H9 (cell line): ENCODE measurements at regions not wholly inside any gene's neighbourhood (a gene's known extent, or its start where the extent isn't known, plus 50 kb on each side); places are given as distances from the start of the nearest gene placed in this dataset.

Experiments used
- DNase-seq: peaks from one replicate; pipeline ENCODE4 v3.0.0-alpha.2; 2017
- H2AFZ ChIP-seq: one replicate; pipeline ENCODE4 v1.6.1; 2013; ENCODE audit warnings: mild to moderate bottlenecking, low read length, control low read depth, moderate library complexity
- H2AK5ac ChIP-seq: 2 replicates; pipeline ENCODE4 v1.6.1; 2013; ENCODE audit warnings: low read length, control low read depth, mixed read lengths; ENCODE audit not compliant: insufficient read length
- H2BK120ac ChIP-seq: one replicate; pipeline ENCODE4 v1.6.1; 2013; ENCODE audit warnings: low read depth, mild to moderate bottlenecking, low read length, control low read depth, inconsistent platforms; ENCODE audit not compliant: poor library complexity, severe bottlenecking
- H2BK12ac ChIP-seq: 2 replicates; pipeline ENCODE4 v1.6.1; 2013; ENCODE audit warnings: low read length, control low read depth, mixed read lengths, low read depth; ENCODE audit not compliant: insufficient read length
- H2BK15ac ChIP-seq: 2 replicates; pipeline ENCODE4 v1.6.1; 2013; ENCODE audit warnings: low read depth, low read length, control low read depth
- H2BK20ac ChIP-seq: one replicate; pipeline ENCODE4 v1.6.1; 2013; ENCODE audit warnings: low read depth, mild to moderate bottlenecking, low read length, control low read depth, inconsistent platforms; ENCODE audit not compliant: poor library complexity, severe bottlenecking
- H2BK5ac ChIP-seq: 2 replicates; pipeline ENCODE4 v1.6.1; 2013; ENCODE audit warnings: low read length, control low read depth, mixed read lengths; ENCODE audit not compliant: insufficient read length
- H3K14ac ChIP-seq: 2 replicates; pipeline ENCODE4 v1.6.1; 2013; ENCODE audit warnings: low read length, control low read depth; ENCODE audit not compliant: insufficient read depth
- H3K18ac ChIP-seq: 2 replicates; pipeline ENCODE4 v1.6.1; 2013; ENCODE audit warnings: low read depth, mild to moderate bottlenecking, mixed read lengths, low read length, control low read depth; ENCODE audit not compliant: insufficient read length
- H3K23ac ChIP-seq: 2 replicates; pipeline ENCODE4 v1.6.1; 2013; ENCODE audit warnings: low read length, control low read depth, mixed read lengths, low read depth; ENCODE audit not compliant: insufficient read length
- H3K23me2 ChIP-seq: 2 replicates; pipeline ENCODE4 v1.6.1; 2013; ENCODE audit warnings: low read depth, mild to moderate bottlenecking, mixed read lengths, low read length, control low read depth; ENCODE audit not compliant: insufficient read length, poor library complexity, severe bottlenecking
- H3K27ac ChIP-seq: 2 replicates; pipeline ENCODE4 v1.5.1; 2013; ENCODE audit warnings: low read length, control low read depth, mixed read lengths, low read depth; ENCODE audit not compliant: insufficient read length
- H3K27me3 ChIP-seq: 2 replicates; pipeline ENCODE4 v1.6.1; 2013; ENCODE audit warnings: low read length, control low read depth, inconsistent platforms; ENCODE audit not compliant: insufficient read depth
- H3K4ac ChIP-seq: 2 replicates; pipeline ENCODE4 v1.6.1; 2013; ENCODE audit warnings: low read depth, mild to moderate bottlenecking, control low read depth, inconsistent platforms, low read length, moderate library complexity
- H3K4me1 ChIP-seq: 2 replicates; pipeline ENCODE4 v1.6.1; 2013; ENCODE audit warnings: low read length, control low read depth, inconsistent platforms; ENCODE audit not compliant: insufficient read depth
- H3K4me2 ChIP-seq: 2 replicates; pipeline ENCODE4 v1.6.1; 2013; ENCODE audit warnings: low read length, control low read depth, mixed read lengths; ENCODE audit not compliant: insufficient read length, insufficient read depth
- H3K56ac ChIP-seq: 2 replicates; pipeline ENCODE4 v1.6.1; 2013; ENCODE audit warnings: low read depth, mild to moderate bottlenecking, mixed read lengths, low read length, control low read depth; ENCODE audit not compliant: insufficient read length
- H3K79me1 ChIP-seq: 2 replicates; pipeline ENCODE4 v1.6.1; 2013; ENCODE audit warnings: low read depth, mild to moderate bottlenecking, moderate library complexity, low read length, control low read depth, inconsistent platforms; ENCODE audit not compliant: insufficient read depth, poor library complexity, severe bottlenecking
- H3K79me2 ChIP-seq: 2 replicates; pipeline ENCODE4 v1.6.1; 2013; ENCODE audit warnings: low read length, control low read depth, inconsistent platforms; ENCODE audit not compliant: insufficient read depth
- H3K9ac ChIP-seq: 2 replicates; pipeline ENCODE4 v1.6.1; 2013; ENCODE audit warnings: low read length, control low read depth, mixed read lengths; ENCODE audit not compliant: insufficient read length; ENCODE audit errors: extremely low read depth
- H3K9me3 ChIP-seq: one replicate; pipeline ENCODE4 v1.6.1; 2013; ENCODE audit warnings: low read depth, low read length, inconsistent platforms; ENCODE audit not compliant: control insufficient read depth
- H3T11ph ChIP-seq: one replicate; pipeline ENCODE4 v1.6.1; 2013; ENCODE audit warnings: mild to moderate bottlenecking, low read length, control low read depth, inconsistent platforms
- H4K20me1 ChIP-seq: one replicate; pipeline ENCODE4 v1.6.1; 2013; ENCODE audit not compliant: control insufficient read depth, insufficient read length, insufficient read depth
- H4K5ac ChIP-seq: 2 replicates; pipeline ENCODE4 v1.6.1; 2013; ENCODE audit warnings: low read depth, mild to moderate bottlenecking, mixed read lengths, low read length, control low read depth; ENCODE audit not compliant: insufficient read length
- H4K8ac ChIP-seq: replicated peaks from 2 replicates; pipeline ENCODE4 v1.6.1; 2013; ENCODE audit warnings: low read length, control low read depth, mixed read lengths, low read depth; ENCODE audit not compliant: insufficient read length
- H4K91ac ChIP-seq: 2 replicates; pipeline ENCODE4 v1.6.1; 2013; ENCODE audit warnings: low read depth, mild to moderate bottlenecking, moderate library complexity, mixed read lengths, low read length, control low read depth; ENCODE audit not compliant: insufficient read length
- H3K27ac Mint-ChIP-seq, 3 experiments: 2 replicates in 2 of 3; 3 replicates in 1 of 3; pipeline ENCODE4 v1.8.0; 2020 to 2021; ENCODE audit warnings: mixed read lengths in 3 of 3, mild to moderate bottlenecking in 1 of 3, moderate library complexity in 1 of 3
- H3K27me3 Mint-ChIP-seq: 2 replicates; pipeline ENCODE4 v1.8.0; 2021; ENCODE audit warnings: low read depth, mild to moderate bottlenecking, moderate library complexity, mixed read lengths
- H3K36me3 Mint-ChIP-seq, 3 experiments: 2 replicates in 2 of 3; 3 replicates in 1 of 3; pipeline ENCODE4 v1.8.0; 2020 to 2021; ENCODE audit warnings: low read depth in 3 of 3, mixed read lengths in 3 of 3; ENCODE audit not compliant: insufficient read depth in 1 of 3
- H3K4me1 Mint-ChIP-seq, 2 experiments: 2 replicates each; pipeline ENCODE4 v1.8.0; 2020; ENCODE audit warnings: mixed read lengths in 2 of 2
- H3K4me3 Mint-ChIP-seq, 2 experiments: 2 replicates in 1 of 2; 3 replicates in 1 of 2; pipeline ENCODE4 v1.8.0; 2020 to 2021; ENCODE audit warnings: mild to moderate bottlenecking in 2 of 2, mixed read lengths in 2 of 2, moderate library complexity in 1 of 2
- H3K9me3 Mint-ChIP-seq, 2 experiments: 2 replicates in 1 of 2; 3 replicates in 1 of 2; pipeline ENCODE4 v1.8.0; 2020; ENCODE audit warnings: mild to moderate bottlenecking in 2 of 2, mixed read lengths in 2 of 2, moderate library complexity in 1 of 2
- WGBS: extraction: QIAGEN DNeasy Blood & Tissue Kit; methylation state at CpG from one replicate; pipeline ENCODE4 v1.1.7; 2013; ENCODE audit warnings: missing lambda C conversion rate, low lambda C conversion rate, mixed read lengths; ENCODE audit not compliant: insufficient read length; ENCODE audit errors: extremely low coverage; 5-methylcytosine and 5-hydroxymethylcytosine counted together
- TF ChIP-seq, protein P1 (sequence below): fragments of 200-600 bp; sonication (generic); conservative IDR thresholded peaks from 3 replicates; pipeline ENCODE4 v1.8.0; 2021; ENCODE audit warnings: antibody characterized with exemption, mild to moderate bottlenecking

DNA sequence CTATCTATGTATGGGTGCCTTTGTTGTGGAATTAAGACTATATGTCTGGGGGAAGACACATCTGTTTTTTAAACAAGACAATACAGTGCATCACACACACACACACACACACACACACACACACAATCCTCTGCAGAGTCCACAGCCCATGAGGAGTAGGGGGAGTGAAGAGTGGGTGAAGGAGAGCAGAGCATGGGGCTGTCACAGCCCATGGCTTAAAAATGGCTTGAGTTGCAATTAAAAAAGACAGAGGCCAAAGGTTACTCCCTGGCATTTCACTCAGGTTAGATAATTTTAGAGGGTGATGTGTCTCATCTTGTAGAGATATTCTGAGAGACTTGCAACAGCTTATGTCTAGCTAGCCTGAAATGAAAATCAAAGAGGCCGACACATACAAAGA lies 176.5 kb upstream of the PLXNA2 start:
- Histone ChIP-seq H2BK15ac (no peak overlapping the region), H3K23ac (no peak overlapping the region), H3K4me1 (peaks cover 4% of the 10 kb centered on the region; the same call in 1 of the 2 replicates), H2AK5ac (no peak overlapping the region), H3K23me2 (no peaks in the 10 kb centered on the region), H3K4ac (no peak overlapping the region), H3K79me2 (no peaks in the 10 kb centered on the region), H2AFZ (no peak overlapping the region), H4K8ac (no peak overlapping the region), H4K20me1 (no peaks in the 10 kb centered on the region), H3K18ac (no peak overlapping the region), H4K5ac (no peak overlapping the region), H3K27ac (no peak overlapping the region), H3K4me2 (no peak overlapping the region), H3T11ph (no peak overlapping the region), H3K27me3 (no peaks in the 10 kb centered on the region), H2BK12ac (no peak overlapping the region), H2BK120ac (no peak overlapping the region), H2BK20ac (no peak overlapping the region), H3K9me3 (no peaks in the 10 kb centered on the region), H3K14ac (no peak overlapping the region), H2BK5ac (no peak overlapping the region), H3K79me1 (no peaks in the 10 kb centered on the region), H4K91ac (no peak overlapping the region), H3K56ac (no peak overlapping the region), H3K9ac (no peak overlapping the region)
- H3K4me3 Mint-ChIP-seq, result no peak overlapping the region
- no peaks in the 10 kb centered on the region; the same call in 1 of the 2 replicates for H3K27me3 Mint-ChIP-seq
- no CpG with 5 or more reads among the region's 1 CpG for WGBS
- TF ChIP-seq, protein P1, sequence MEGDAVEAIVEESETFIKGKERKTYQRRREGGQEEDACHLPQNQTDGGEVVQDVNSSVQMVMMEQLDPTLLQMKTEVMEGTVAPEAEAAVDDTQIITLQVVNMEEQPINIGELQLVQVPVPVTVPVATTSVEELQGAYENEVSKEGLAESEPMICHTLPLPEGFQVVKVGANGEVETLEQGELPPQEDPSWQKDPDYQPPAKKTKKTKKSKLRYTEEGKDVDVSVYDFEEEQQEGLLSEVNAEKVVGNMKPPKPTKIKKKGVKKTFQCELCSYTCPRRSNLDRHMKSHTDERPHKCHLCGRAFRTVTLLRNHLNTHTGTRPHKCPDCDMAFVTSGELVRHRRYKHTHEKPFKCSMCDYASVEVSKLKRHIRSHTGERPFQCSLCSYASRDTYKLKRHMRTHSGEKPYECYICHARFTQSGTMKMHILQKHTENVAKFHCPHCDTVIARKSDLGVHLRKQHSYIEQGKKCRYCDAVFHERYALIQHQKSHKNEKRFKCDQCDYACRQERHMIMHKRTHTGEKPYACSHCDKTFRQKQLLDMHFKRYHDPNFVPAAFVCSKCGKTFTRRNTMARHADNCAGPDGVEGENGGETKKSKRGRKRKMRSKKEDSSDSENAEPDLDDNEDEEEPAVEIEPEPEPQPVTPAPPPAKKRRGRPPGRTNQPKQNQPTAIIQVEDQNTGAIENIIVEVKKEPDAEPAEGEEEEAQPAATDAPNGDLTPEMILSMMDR, result no peak
- no peak for DNase-seq
- no peaks in the 10 kb centered on the region for H3K9me3 Mint-ChIP-seq
- H3K36me3 Mint-ChIP-seq, result no peaks in the 10 kb centered on the region
- H3K27ac Mint-ChIP-seq, result no peak overlapping the region
- H3K4me1 Mint-ChIP-seq, result peaks cover 6% of the 10 kb centered on the region in 2 experiments; a peak in 3 of 4 replicates
